ENCODE measurements at regions not wholly inside any gene's neighbourhood (a gene's known extent, or its start where the extent isn't known, plus 50 kb on each side); places are given as distances from the start of the nearest gene placed in this dataset.

DNA sequence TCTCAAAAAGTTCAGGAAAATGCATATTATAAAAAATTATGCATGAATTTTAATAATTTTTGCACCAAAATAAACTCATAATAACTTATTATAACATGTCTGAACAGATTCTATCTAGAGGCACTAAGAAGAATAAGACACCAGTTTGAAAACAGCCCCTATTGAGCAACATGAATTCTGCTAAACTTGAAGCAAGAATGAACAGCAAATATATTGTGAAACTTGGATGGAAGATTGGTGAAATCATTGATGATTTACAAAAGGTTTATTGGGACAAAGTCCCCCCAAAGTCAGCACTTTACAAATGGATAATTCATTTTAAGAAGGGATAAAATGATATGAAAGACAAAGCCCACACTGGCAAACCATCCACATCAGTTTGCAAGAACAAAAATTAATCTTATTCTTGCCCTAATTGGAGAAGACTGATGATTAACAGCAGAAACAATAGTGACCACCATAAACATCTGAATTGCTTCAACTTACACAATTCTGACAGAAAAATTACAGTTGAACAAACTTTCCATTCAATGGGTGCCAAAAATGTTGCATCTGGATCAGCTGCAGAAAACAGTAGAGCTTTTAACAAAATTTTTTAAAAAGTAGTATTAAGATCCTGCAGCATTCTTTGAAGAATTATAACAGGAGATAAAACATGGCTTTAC, 257.5 kb upstream of the FAT3 start (continued):
- TF ChIP-seq, protein P1, sequence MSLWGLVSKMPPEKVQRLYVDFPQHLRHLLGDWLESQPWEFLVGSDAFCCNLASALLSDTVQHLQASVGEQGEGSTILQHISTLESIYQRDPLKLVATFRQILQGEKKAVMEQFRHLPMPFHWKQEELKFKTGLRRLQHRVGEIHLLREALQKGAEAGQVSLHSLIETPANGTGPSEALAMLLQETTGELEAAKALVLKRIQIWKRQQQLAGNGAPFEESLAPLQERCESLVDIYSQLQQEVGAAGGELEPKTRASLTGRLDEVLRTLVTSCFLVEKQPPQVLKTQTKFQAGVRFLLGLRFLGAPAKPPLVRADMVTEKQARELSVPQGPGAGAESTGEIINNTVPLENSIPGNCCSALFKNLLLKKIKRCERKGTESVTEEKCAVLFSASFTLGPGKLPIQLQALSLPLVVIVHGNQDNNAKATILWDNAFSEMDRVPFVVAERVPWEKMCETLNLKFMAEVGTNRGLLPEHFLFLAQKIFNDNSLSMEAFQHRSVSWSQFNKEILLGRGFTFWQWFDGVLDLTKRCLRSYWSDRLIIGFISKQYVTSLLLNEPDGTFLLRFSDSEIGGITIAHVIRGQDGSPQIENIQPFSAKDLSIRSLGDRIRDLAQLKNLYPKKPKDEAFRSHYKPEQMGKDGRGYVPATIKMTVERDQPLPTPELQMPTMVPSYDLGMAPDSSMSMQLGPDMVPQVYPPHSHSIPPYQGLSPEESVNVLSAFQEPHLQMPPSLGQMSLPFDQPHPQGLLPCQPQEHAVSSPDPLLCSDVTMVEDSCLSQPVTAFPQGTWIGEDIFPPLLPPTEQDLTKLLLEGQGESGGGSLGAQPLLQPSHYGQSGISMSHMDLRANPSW (CRISPR knock-in tag; conservative IDR thresholded peaks at IDR 0.05; ENCODE audit: low read depth): no peak
- TF ChIP-seq SOX15 (CRISPR knock-in tag; IDR thresholded peaks at IDR 0.05) (no peak), FOXP4 (CRISPR knock-in tag; IDR thresholded peaks at IDR 0.05) (no peak), ZNF138 (CRISPR knock-in tag; conservative IDR thresholded peaks at IDR 0.05) (no peak), EMX1 (CRISPR knock-in tag; IDR thresholded peaks at IDR 0.05) (no peak), MAX (CRISPR knock-in tag; IDR thresholded peaks at IDR 0.05) (no peak)

GRCh38 chr11:91966368-91966767, 258.2 kb upstream of the FAT3 start:
- DNase-seq (ENCODE audit: low spot score) (no peak), ATAC-seq (no peak)
- H3K27me3 Mint-ChIP-seq (ENCODE audit: low read depth): no peaks in the 10 kb centered on the region; the same call in 1 of the 2 replicates
- H3K9me3 Mint-ChIP-seq: peaks cover 8% of the 10 kb centered on the region
- no peaks in the 10 kb centered on the region; the same call in 1 of the 2 replicates for H3K36me3 Mint-ChIP-seq
- ChIA-PET POLR2A (no interaction called here), CTCF (no interaction called here)
- H3K4me1 Mint-ChIP-seq: no peaks in the 10 kb centered on the region; the same call in 1 of the 2 replicates
- H3K4me3 Mint-ChIP-seq: no peak overlapping the region
- TF ChIP-seq PRDM15 (CRISPR knock-in tag; IDR thresholded peaks at IDR 0.05) (no peak), ZNF138 (CRISPR knock-in tag; conservative IDR thresholded peaks at IDR 0.05) (no peak), ERG (CRISPR knock-in tag; IDR thresholded peaks at IDR 0.05) (no peak), ZNF317 (CRISPR knock-in tag; IDR thresholded peaks at IDR 0.05; ENCODE audit: borderline replicate concordance, low read depth) (no peak), ELF4 (CRISPR knock-in tag; IDR thresholded peaks at IDR 0.05; ENCODE audit: low read depth) (no peak), NFYB (CRISPR knock-in tag; conservative IDR thresholded peaks at IDR 0.05; ENCODE audit: low read depth) (no peak), NFATC4 (CRISPR knock-in tag; IDR thresholded peaks at IDR 0.05) (no peak), ZNF416 (CRISPR knock-in tag; IDR thresholded peaks at IDR 0.05) (no peak), PREB (CRISPR knock-in tag; IDR thresholded peaks at IDR 0.05; ENCODE audit: borderline replicate concordance) (no peak), SP1 (CRISPR knock-in tag; conservative IDR thresholded peaks at IDR 0.05) (no peak), ZMAT4 (CRISPR knock-in tag; IDR thresholded peaks at IDR 0.05) (no peak)
- TF ChIP-seq, protein P2, sequence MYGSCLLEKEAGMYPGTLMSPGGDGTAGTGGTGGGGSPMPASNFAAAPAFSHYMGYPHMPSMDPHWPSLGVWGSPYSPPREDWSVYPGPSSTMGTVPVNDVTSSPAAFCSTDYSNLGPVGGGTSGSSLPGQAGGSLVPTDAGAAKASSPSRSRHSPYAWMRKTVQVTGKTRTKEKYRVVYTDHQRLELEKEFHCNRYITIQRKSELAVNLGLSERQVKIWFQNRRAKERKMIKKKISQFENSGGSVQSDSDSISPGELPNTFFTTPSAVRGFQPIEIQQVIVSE (CRISPR knock-in tag; IDR thresholded peaks at IDR 0.05; ENCODE audit: borderline replicate concordance): no peak
- TF ChIP-seq, protein P3, sequence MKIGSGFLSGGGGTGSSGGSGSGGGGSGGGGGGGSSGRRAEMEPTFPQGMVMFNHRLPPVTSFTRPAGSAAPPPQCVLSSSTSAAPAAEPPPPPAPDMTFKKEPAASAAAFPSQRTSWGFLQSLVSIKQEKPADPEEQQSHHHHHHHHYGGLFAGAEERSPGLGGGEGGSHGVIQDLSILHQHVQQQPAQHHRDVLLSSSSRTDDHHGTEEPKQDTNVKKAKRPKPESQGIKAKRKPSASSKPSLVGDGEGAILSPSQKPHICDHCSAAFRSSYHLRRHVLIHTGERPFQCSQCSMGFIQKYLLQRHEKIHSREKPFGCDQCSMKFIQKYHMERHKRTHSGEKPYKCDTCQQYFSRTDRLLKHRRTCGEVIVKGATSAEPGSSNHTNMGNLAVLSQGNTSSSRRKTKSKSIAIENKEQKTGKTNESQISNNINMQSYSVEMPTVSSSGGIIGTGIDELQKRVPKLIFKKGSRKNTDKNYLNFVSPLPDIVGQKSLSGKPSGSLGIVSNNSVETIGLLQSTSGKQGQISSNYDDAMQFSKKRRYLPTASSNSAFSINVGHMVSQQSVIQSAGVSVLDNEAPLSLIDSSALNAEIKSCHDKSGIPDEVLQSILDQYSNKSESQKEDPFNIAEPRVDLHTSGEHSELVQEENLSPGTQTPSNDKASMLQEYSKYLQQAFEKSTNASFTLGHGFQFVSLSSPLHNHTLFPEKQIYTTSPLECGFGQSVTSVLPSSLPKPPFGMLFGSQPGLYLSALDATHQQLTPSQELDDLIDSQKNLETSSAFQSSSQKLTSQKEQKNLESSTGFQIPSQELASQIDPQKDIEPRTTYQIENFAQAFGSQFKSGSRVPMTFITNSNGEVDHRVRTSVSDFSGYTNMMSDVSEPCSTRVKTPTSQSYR (CRISPR knock-in tag; IDR thresholded peaks at IDR 0.05): no peak
- H3K27ac Mint-ChIP-seq: no peak overlapping the region
